ENCODE measurements at regions not wholly inside any gene's neighbourhood (a gene's known extent, or its start where the extent isn't known, plus 50 kb on each side); places are given as distances from the start of the nearest gene placed in this dataset.
"Not testable (repeated sequence)": the region's sequence is repeated elsewhere in the genome, so short reads cannot be mapped to it uniquely, and the experiment has no call there.

- no peak for TF ChIP-seq CTCF (IDR thresholded peaks at IDR 0.05; ENCODE audit: poor library complexity, severe bottlenecking)
- Histone ChIP-seq H3K27ac (ENCODE audit: poor library complexity, severe bottlenecking) (no peak overlapping the region), H3K4me3 (ENCODE audit: severe bottlenecking) (no peak overlapping the region), H3K27me3 (ENCODE audit: insufficient read depth, poor library complexity, severe bottlenecking) (no peaks in the 10 kb centered on the region), H3K4me1 (ENCODE audit: insufficient read depth, poor library complexity, severe bottlenecking) (no peaks in the 10 kb centered on the region), H3K9me3 (ENCODE audit: severe bottlenecking) (no peaks in the 10 kb centered on the region), H3K36me3 (ENCODE audit: low read depth) (no peaks in the 10 kb centered on the region)
- DNase-seq (ENCODE audit: low spot score), result no peak
- no peak for ATAC-seq (ENCODE audit: low read depth)
Measured at GRCh38 chr6:141890661-141891060, 242.1 kb upstream of the GJE1 start.

GRCh38 chr6:141884850-141885249, 247.9 kb upstream of the GJE1 start:
- TF ChIP-seq CTCF (IDR thresholded peaks at IDR 0.05; ENCODE audit: poor library complexity, severe bottlenecking), result no peak
- Histone ChIP-seq H3K9me3 (ENCODE audit: severe bottlenecking) (no peaks in the 10 kb centered on the region), H3K4me1 (ENCODE audit: insufficient read depth, poor library complexity, severe bottlenecking) (no peaks in the 10 kb centered on the region), H3K27ac (ENCODE audit: poor library complexity, severe bottlenecking) (no peak overlapping the region), H3K4me3 (ENCODE audit: severe bottlenecking) (no peak overlapping the region), H3K36me3 (ENCODE audit: low read depth) (no peaks in the 10 kb centered on the region), H3K27me3 (ENCODE audit: insufficient read depth, poor library complexity, severe bottlenecking) (no peaks in the 10 kb centered on the region)
- DNase-seq (ENCODE audit: low spot score) (no peak), ATAC-seq (ENCODE audit: low read depth) (no peak)

GRCh38 chr6:141878686-141879085, 254.0 kb upstream of the GJE1 start:
- no peak for TF ChIP-seq CTCF (IDR thresholded peaks at IDR 0.05; ENCODE audit: poor library complexity, severe bottlenecking)
- H3K36me3 ChIP-seq (ENCODE audit: low read depth), result no peaks in the 10 kb centered on the region
- ATAC-seq (ENCODE audit: low read depth) (no peak), DNase-seq (ENCODE audit: low spot score) (no peak)
- peaks cover 3% of the 10 kb centered on the region for H3K4me1 ChIP-seq (ENCODE audit: insufficient read depth, poor library complexity, severe bottlenecking)
- no peaks in the 10 kb centered on the region for H3K27me3 ChIP-seq (ENCODE audit: insufficient read depth, poor library complexity, severe bottlenecking)
- no peaks in the 10 kb centered on the region for H3K9me3 ChIP-seq (ENCODE audit: severe bottlenecking)
- H3K4me3 ChIP-seq (ENCODE audit: severe bottlenecking), result no peak overlapping the region
- H3K27ac ChIP-seq (ENCODE audit: poor library complexity, severe bottlenecking), result no peak overlapping the region

GRCh38 chr6:141877275-141877983, 255.3 kb upstream of the GJE1 start:
- no peak overlapping the region for H3K4me3 ChIP-seq (ENCODE audit: severe bottlenecking)
- no peaks in the 10 kb centered on the region for H3K36me3 ChIP-seq (ENCODE audit: low read depth)
- H3K9me3 ChIP-seq (ENCODE audit: severe bottlenecking), result no peaks in the 10 kb centered on the region
- H3K27me3 ChIP-seq (ENCODE audit: insufficient read depth, poor library complexity, severe bottlenecking), result no peaks in the 10 kb centered on the region
- TF ChIP-seq CTCF (IDR thresholded peaks at IDR 0.05; ENCODE audit: poor library complexity, severe bottlenecking), result no peak
- DNase-seq (ENCODE audit: low spot score) (no peak), ATAC-seq (ENCODE audit: low read depth) (no peak)
- H3K27ac ChIP-seq (ENCODE audit: poor library complexity, severe bottlenecking), result no peak overlapping the region
- H3K4me1 ChIP-seq (ENCODE audit: insufficient read depth, poor library complexity, severe bottlenecking), result peaks cover 3% of the 10 kb centered on the region

GRCh38 chr6:141874930-141875602, 257.7 kb upstream of the GJE1 start:
- H3K27me3 ChIP-seq (ENCODE audit: insufficient read depth, poor library complexity, severe bottlenecking), result no peaks in the 10 kb centered on the region
- ATAC-seq (ENCODE audit: low read depth) (no peak), DNase-seq (ENCODE audit: low spot score) (no peak)
- no peak for TF ChIP-seq CTCF (IDR thresholded peaks at IDR 0.05; ENCODE audit: poor library complexity, severe bottlenecking)
- no peak overlapping the region for H3K4me3 ChIP-seq (ENCODE audit: severe bottlenecking)
- H3K4me1 ChIP-seq (ENCODE audit: insufficient read depth, poor library complexity, severe bottlenecking), result peaks cover 3% of the 10 kb centered on the region
- no peak overlapping the region for H3K27ac ChIP-seq (ENCODE audit: poor library complexity, severe bottlenecking)
- no peaks in the 10 kb centered on the region for H3K9me3 ChIP-seq (ENCODE audit: severe bottlenecking)
- no peaks in the 10 kb centered on the region for H3K36me3 ChIP-seq (ENCODE audit: low read depth)

- H3K27ac ChIP-seq (ENCODE audit: poor library complexity, severe bottlenecking); H3K4me3 ChIP-seq (ENCODE audit: severe bottlenecking); H3K9me3 ChIP-seq (ENCODE audit: severe bottlenecking); DNase-seq (ENCODE audit: low spot score); H3K36me3 ChIP-seq (ENCODE audit: low read depth); H3K4me1 ChIP-seq (ENCODE audit: insufficient read depth, poor library complexity, severe bottlenecking); H3K27me3 ChIP-seq (ENCODE audit: insufficient read depth, poor library complexity, severe bottlenecking); ATAC-seq (ENCODE audit: low read depth): not testable (repeated sequence)
Measured at GRCh38 chr6:141869509-141869908, 263.2 kb upstream of the GJE1 start.

Data from RWPE2 (cell line).